ENCODE measurements at regions not wholly inside any gene's neighbourhood (a gene's known extent, or its start where the extent isn't known, plus 50 kb on each side); places are given as distances from the start of the nearest gene placed in this dataset.

- no peak for TF ChIP-seq CTCF (conservative IDR thresholded peaks at IDR 0.05; ENCODE audit: low read depth, low read length)
- H3K4me3 ChIP-seq (ENCODE audit: low read depth, low read length) = no peak overlapping the region
- DNase-seq (ENCODE audit: low read depth) = no peak
These were observed 193.4 kb downstream of the SEMA6A start for GRCh38 chr5:116381201-116381600.

GRCh38 chr5:116380621-116381020 is 194.0 kb downstream of the SEMA6A start:
- no peak for DNase-seq (ENCODE audit: low read depth)
- no peak overlapping the region for H3K4me3 ChIP-seq (ENCODE audit: low read depth, low read length)
- no peak for TF ChIP-seq CTCF (conservative IDR thresholded peaks at IDR 0.05; ENCODE audit: low read depth, low read length)

- no peak overlapping the region for H3K4me3 ChIP-seq (ENCODE audit: low read depth, low read length)
- no peak for DNase-seq (ENCODE audit: low read depth)
- no peak for TF ChIP-seq CTCF (conservative IDR thresholded peaks at IDR 0.05; ENCODE audit: low read depth, low read length)
These were observed 195.3 kb downstream of the SEMA6A start for GRCh38 chr5:116379306-116379705.

- no peak for TF ChIP-seq CTCF (conservative IDR thresholded peaks at IDR 0.05; ENCODE audit: low read depth, low read length)
- no peak for DNase-seq (ENCODE audit: low read depth)
- no peak overlapping the region for H3K4me3 ChIP-seq (ENCODE audit: low read depth, low read length)
These were observed 195.9 kb downstream of the SEMA6A start for GRCh38 chr5:116378777-116379121.

GRCh38 chr5:116378007-116378776 is 196.4 kb downstream of the SEMA6A start:
- no peak overlapping the region for H3K4me3 ChIP-seq (ENCODE audit: low read depth, low read length)
- no peak for DNase-seq (ENCODE audit: low read depth)
- TF ChIP-seq CTCF (conservative IDR thresholded peaks at IDR 0.05; ENCODE audit: low read depth, low read length) = no peak

- no peak for TF ChIP-seq CTCF (conservative IDR thresholded peaks at IDR 0.05; ENCODE audit: low read depth, low read length)
- no peak for DNase-seq (ENCODE audit: low read depth)
- no peak overlapping the region for H3K4me3 ChIP-seq (ENCODE audit: low read depth, low read length)
These were observed 197.2 kb downstream of the SEMA6A start for GRCh38 chr5:116377276-116378006.

- no peak overlapping the region for H3K4me3 ChIP-seq (ENCODE audit: low read depth, low read length)
- DNase-seq (ENCODE audit: low read depth) = no peak
- no peak for TF ChIP-seq CTCF (conservative IDR thresholded peaks at IDR 0.05; ENCODE audit: low read depth, low read length)
These were observed 198.7 kb downstream of the SEMA6A start for GRCh38 chr5:116375926-116376325.
